ENCODE measurements at regions not wholly inside any gene's neighbourhood (a gene's known extent, or its start where the extent isn't known, plus 50 kb on each side); places are given as distances from the start of the nearest gene placed in this dataset.
"Not testable (repeated sequence)": the region's sequence is repeated elsewhere in the genome, so short reads cannot be mapped to it uniquely, and the experiment has no call there.

DNA sequence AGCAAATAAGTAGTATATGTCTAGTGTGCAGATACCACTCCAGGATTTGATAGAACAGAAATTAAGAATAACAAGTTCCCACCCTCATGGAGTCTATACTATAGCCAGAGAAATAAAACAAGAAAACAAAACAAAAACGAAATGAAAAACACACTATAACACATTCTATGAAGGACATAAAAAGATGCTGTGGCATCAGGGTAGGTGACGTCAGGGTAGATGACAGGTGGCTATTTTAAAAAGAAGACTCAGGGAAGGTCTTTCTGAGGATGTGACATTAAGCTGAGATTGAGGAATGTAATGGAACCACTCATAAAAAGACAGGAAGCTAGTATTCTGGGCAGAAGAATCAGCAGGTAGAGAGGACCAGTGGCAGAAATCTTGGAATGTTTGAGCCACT, 469.6 kb downstream of the RAP2B start:
- no peaks in the 10 kb centered on the region for H3K36me3 Mint-ChIP-seq
- DNase-seq, result no peak
- CTCF ChIA-PET, result no interaction called here
- peaks cover 56% of the 10 kb centered on the region for H3K4me1 Mint-ChIP-seq
- no peak overlapping the region for H3K27ac Mint-ChIP-seq
- no peaks in the 10 kb centered on the region for H3K27me3 Mint-ChIP-seq
- no peaks in the 10 kb centered on the region for H3K9me3 Mint-ChIP-seq
- no peak overlapping the region for H3K4me3 Mint-ChIP-seq

DNA sequence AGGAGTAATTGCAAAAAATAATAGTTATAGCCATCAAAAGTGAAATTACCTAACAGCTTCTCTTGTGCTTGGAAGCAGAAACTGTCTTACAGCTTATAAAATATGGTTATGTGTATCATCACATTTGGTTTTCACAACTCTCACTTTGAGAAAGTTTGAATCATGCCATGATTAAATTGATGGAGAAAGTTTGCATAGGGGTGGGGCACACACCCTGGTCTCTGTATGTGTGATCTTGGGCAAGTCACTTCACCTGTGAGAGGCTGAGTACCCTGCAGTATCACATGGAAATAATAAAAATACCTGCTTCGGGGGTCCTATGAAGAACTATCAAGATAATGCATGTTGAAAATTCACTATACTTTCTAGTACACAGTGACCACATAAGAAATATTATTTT, 471.4 kb downstream of the RAP2B start:
- Mint-ChIP-seq H3K4me1 (peaks cover 44% of the 10 kb centered on the region), H3K27ac (no peak overlapping the region), H3K27me3 (no peaks in the 10 kb centered on the region), H3K4me3 (no peak overlapping the region), H3K36me3 (no peaks in the 10 kb centered on the region), H3K9me3 (no peaks in the 10 kb centered on the region)
- no peak for DNase-seq
- CTCF ChIA-PET, result no interaction called here

DNA sequence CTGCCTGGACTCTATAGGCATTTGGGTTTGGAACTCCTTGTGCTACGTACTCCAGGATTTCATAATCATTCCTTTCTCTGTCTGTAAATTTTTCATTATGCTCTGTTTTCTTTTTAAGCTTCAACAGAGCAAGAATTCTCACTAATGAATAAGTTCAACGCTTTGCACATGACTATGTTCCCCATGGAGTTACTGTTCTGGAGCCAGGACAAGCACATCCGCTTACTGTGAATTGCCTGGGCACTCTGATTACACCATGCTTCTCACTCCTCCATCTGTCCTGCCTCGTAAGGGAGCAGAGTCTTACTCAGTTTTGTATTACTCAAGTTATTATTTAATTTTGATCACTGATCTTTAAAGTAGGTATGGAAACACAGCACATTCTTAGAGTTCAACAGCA, 472.7 kb downstream of the RAP2B start:
- no peak for DNase-seq
- no peak overlapping the region for H3K27ac Mint-ChIP-seq
- no peaks in the 10 kb centered on the region for H3K36me3 Mint-ChIP-seq
- no peaks in the 10 kb centered on the region for H3K9me3 Mint-ChIP-seq
- H3K4me3 Mint-ChIP-seq, result no peak overlapping the region
- H3K27me3 Mint-ChIP-seq, result no peaks in the 10 kb centered on the region
- H3K4me1 Mint-ChIP-seq, result peaks cover 33% of the 10 kb centered on the region
- CTCF ChIA-PET, result interaction anchor here (1.9 kb wide), 1 partner anchor 591 kb away, joined by 4 read pairs; no protein-coding TSS in a partner anchor

DNA sequence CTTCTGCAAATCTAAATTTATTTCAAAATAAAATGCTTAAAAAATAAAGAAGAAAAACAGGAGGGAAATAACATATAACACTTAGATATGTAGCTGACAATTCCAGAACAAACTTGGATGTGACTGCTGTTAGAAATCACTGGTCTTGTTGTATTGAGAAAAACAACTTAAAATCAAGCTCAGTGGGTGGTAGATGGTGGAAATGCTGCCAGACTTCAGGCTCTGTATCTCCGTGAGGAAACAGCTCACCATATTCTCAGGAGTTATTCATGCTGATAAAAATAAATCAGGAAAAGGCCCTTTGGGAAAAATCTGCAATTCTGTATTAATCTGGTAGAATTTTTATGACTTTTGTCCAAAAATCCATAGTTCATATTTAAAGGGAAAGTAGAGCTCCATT, 477.6 kb downstream of the RAP2B start:
- Mint-ChIP-seq H3K27me3 (no peaks in the 10 kb centered on the region), H3K4me1 (peaks cover 52% of the 10 kb centered on the region), H3K9me3 (peaks cover 14% of the 10 kb centered on the region), H3K4me3 (no peak overlapping the region), H3K36me3 (peaks cover 11% of the 10 kb centered on the region), H3K27ac (no peak overlapping the region)
- DNase-seq, result no peak
- CTCF ChIA-PET, result no interaction called here

DNA sequence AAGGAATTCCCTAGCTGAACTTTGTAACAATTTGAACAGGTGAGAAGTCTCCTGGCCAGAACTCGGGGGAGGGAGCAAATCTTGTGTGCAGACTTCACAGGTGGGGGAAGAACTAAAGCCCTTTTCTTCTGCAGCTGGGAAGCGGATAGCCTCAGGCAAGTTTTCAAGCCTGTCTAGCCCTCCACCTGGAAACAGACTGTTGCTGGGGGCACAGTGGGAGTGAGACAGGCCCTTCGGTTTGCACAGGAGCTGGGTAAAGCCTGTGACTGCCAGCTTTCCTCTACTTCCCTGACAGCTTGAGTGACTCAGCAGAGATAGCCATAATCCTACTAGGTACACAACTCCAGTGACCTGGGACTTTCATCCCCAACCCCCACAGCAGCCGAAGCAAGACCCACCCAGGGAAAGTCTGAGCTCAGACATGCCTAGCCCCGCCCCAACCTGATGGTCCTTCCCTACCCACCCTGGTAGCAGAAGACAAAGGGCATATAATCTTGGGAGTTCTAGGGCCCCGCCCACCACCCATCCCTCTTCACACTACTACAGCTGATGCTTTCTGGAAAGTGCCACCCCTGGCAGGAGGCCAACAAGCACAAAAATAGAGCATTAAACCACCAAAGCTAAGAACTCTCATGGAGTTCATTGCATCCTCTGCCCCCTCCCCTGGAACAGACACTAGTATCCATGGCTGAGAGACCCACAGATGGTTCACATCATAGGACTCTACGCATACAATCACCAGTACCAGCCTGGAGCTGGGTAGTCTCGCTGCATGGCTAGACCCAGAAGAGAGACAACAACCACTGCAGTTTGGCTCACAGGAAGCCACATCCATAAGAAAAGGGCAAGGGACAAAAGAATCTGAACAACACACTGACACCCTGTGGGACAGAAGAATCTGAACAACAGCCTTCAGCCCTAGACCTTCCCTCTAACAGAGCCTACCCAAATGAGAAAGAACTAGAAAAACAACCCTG, 479.0 kb downstream of the RAP2B start:
- H3K36me3 Mint-ChIP-seq, result peaks cover 14% of the 10 kb centered on the region
- CTCF ChIA-PET, result no interaction called here
- peaks cover 42% of the 10 kb centered on the region for H3K4me1 Mint-ChIP-seq
- H3K27me3 Mint-ChIP-seq, result no peaks in the 10 kb centered on the region
- H3K9me3 Mint-ChIP-seq, result peaks cover 16% of the 10 kb centered on the region
- no peak overlapping the region for H3K27ac Mint-ChIP-seq
- no peak overlapping the region for H3K4me3 Mint-ChIP-seq
- no peak for DNase-seq

DNA sequence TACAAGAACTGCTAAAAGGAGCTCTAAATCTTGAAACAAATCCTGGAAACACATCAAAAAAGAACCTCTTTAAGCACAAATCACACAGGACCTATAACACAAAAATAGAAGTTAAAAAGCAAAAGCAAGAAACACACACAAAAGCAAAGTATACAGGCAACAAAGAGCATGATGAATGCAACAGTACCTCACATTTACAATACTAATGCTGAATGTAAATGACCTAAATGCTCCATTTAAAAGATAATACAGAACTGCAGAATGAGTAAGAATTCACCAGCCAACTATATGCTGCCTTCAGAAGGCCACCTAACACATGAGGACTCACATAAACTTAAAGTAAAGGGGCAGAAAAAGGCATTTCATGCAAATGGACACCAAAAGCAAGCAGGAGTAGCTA, 478.6 kb upstream of the ARHGEF26 start:
- H3K4me3 Mint-ChIP-seq, H3K27me3 Mint-ChIP-seq, H3K27ac Mint-ChIP-seq, CTCF ChIA-PET, DNase-seq: not testable (repeated sequence)
- Mint-ChIP-seq H3K4me1 (peaks cover 41% of the 10 kb centered on the region), H3K9me3 (peaks cover 16% of the 10 kb centered on the region), H3K36me3 (peaks cover 17% of the 10 kb centered on the region)

DNA sequence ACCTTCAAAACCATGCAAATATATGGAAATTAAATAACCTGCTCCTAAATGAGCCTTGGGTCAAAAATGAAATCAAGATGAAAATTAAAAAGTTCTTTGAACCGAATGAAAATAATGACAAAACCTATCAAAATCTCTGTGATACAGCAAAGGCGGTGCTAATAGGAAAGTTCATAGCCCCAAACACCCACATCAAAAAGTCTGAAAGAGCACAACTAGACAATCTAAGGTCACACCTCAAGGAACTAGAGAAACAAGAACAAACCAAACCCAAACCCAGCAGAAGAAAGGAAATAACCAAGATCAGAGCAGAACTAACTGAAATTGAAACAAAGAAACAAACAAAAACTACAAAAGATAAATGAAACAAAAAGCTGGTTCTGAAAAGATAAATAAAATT, 477.7 kb upstream of the ARHGEF26 start:
- not testable (repeated sequence) for H3K27me3 Mint-ChIP-seq, DNase-seq
- CTCF ChIA-PET, result interaction anchor here (0.8 kb wide), 1 partner anchor 131 kb away, joined by 3 read pairs; no protein-coding TSS in a partner anchor
- H3K4me3 Mint-ChIP-seq, result peak overlapping the region; percentile 12
- H3K27ac Mint-ChIP-seq, result peak overlapping the region; percentile 26
- peaks cover 16% of the 10 kb centered on the region for H3K9me3 Mint-ChIP-seq
- H3K36me3 Mint-ChIP-seq, result peaks cover 17% of the 10 kb centered on the region
- H3K4me1 Mint-ChIP-seq, result peaks cover 41% of the 10 kb centered on the region

DNA sequence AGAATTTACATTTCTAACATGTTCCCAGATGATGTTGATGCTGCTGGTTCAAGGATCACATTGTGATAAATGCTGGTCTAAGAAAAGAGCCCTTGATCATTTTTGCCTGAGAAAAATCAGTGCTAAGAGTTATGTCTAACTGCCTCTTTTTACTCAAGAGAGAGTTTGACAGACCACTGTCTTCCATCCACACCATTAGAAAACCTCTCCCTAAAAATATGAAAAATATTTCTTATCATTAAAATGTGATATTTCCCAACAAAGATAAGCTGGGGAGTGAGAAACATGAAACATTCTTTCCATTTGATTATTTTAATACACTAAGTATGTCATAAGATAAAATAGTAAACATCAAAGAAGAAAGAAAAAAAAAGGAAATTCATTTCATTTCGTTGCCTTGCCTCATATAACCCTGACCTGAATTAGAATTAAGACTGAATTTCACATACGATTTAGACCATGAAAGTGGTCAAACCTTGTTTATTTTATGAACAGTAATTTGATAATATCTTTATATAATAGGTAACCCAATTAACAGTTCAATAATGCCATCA, 471.8 kb upstream of the ARHGEF26 start:
- peaks cover 6% of the 10 kb centered on the region for H3K36me3 Mint-ChIP-seq

DNA sequence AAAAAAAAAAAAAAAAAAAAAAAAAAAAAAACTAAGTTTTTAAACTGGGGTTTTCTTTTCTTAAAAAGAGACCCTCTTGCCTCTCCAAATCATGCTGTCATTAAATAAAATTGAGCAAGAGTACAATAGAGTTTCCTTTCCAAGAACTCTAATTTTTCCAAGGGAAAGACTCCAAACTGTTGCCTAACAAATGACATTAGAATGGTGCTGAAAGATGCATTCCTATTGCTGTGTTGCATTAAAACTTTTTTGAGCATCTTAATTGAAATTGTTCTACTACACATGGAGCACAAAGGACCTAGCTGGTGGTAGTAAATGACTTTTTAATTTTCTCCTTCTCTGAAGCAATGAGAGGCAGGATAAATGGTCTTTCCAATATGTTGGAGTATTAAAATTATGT, 469.1 kb upstream of the ARHGEF26 start:
- H3K27ac Mint-ChIP-seq, result no peak overlapping the region
- no peaks in the 10 kb centered on the region for H3K4me1 Mint-ChIP-seq
- no peak overlapping the region for H3K4me3 Mint-ChIP-seq
- H3K27me3 Mint-ChIP-seq, result no peaks in the 10 kb centered on the region
- H3K9me3 Mint-ChIP-seq, result peaks cover 3% of the 10 kb centered on the region
- no peak for DNase-seq
- CTCF ChIA-PET, result no interaction called here
- no peaks in the 10 kb centered on the region for H3K36me3 Mint-ChIP-seq

More for the DNA sequence above, 471.8 kb upstream of the ARHGEF26 start:
- peaks cover 4% of the 10 kb centered on the region for H3K9me3 Mint-ChIP-seq
- H3K27ac Mint-ChIP-seq, result no peak overlapping the region
- H3K4me3 Mint-ChIP-seq, result no peak overlapping the region
- CTCF ChIA-PET, result no interaction called here
- H3K4me1 Mint-ChIP-seq, result peaks cover 5% of the 10 kb centered on the region
- H3K27me3 Mint-ChIP-seq, result no peaks in the 10 kb centered on the region
- no peak for DNase-seq

DNA sequence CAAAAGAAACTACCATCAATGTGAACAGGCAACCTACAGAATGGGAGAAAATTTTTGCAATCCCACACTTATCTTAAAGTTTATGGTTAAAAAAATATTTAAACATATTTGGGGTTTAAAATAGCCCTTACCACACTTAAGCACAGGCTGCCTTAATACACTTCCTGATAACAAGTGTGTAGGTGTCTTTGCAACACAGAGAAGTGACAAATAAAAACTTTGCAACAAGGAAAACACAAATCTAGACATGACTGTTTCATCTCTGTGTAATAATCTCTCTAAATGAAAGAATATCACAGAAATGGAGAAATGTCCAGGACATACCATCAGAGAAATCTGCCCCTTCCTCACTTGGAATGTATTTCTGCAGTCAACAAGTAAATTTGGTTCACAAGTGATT, 464.1 kb upstream of the ARHGEF26 start:
- Mint-ChIP-seq H3K27me3 (no peaks in the 10 kb centered on the region), H3K4me3 (no peak overlapping the region), H3K27ac (no peak overlapping the region), H3K4me1 (no peaks in the 10 kb centered on the region), H3K36me3 (no peaks in the 10 kb centered on the region), H3K9me3 (peaks cover 3% of the 10 kb centered on the region)
- DNase-seq, result no peak
- CTCF ChIA-PET, result no interaction called here

DNA sequence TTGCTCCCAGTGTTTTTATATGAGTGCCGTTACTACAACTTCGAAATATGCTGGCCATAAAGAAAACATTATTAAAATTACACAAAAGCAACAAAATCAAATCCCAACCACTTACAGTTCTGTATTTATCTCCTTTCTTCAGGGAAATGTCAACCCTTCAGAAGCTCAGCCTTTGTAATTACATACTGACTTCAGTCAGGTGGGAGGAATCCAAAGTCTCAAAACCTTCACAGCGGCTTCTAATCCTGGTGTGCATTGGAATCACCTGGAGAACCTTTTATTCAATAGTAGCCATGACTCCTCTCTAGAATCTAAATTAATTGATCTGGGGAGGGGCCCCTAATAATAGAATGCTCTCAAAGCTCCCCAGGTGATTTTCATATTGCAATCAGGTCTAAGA, 463.7 kb upstream of the ARHGEF26 start:
- CTCF ChIA-PET, result no interaction called here
- no peak overlapping the region for H3K27ac Mint-ChIP-seq
- no peak for DNase-seq
- H3K36me3 Mint-ChIP-seq, result no peaks in the 10 kb centered on the region
- H3K27me3 Mint-ChIP-seq, result no peaks in the 10 kb centered on the region
- no peaks in the 10 kb centered on the region for H3K4me1 Mint-ChIP-seq
- H3K9me3 Mint-ChIP-seq, result peaks cover 3% of the 10 kb centered on the region
- H3K4me3 Mint-ChIP-seq, result no peak overlapping the region

DNA sequence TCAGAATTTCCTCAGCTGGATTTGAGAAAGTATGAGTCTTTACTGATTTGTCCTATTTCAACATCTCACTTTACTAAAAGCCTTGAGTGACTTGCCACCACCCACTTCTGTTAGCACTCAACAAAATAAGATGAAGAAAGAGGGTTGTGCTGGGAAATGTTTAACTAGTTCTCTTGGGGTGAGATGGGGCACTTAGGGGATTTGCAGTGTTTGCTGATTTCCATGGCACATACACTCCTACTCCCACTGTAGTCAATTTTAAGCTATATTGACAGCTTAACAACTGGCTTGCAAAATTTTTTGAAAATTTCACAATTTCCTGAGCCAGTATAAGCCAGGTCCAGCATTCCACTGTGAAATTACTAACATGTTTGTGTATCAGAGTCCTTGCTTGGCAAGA, 463.1 kb upstream of the ARHGEF26 start:
- Mint-ChIP-seq H3K4me1 (no peaks in the 10 kb centered on the region), H3K4me3 (no peak overlapping the region), H3K27ac (no peak overlapping the region), H3K9me3 (peaks cover 3% of the 10 kb centered on the region), H3K36me3 (no peaks in the 10 kb centered on the region), H3K27me3 (no peaks in the 10 kb centered on the region)
- no peak for DNase-seq
- CTCF ChIA-PET, result no interaction called here

DNA sequence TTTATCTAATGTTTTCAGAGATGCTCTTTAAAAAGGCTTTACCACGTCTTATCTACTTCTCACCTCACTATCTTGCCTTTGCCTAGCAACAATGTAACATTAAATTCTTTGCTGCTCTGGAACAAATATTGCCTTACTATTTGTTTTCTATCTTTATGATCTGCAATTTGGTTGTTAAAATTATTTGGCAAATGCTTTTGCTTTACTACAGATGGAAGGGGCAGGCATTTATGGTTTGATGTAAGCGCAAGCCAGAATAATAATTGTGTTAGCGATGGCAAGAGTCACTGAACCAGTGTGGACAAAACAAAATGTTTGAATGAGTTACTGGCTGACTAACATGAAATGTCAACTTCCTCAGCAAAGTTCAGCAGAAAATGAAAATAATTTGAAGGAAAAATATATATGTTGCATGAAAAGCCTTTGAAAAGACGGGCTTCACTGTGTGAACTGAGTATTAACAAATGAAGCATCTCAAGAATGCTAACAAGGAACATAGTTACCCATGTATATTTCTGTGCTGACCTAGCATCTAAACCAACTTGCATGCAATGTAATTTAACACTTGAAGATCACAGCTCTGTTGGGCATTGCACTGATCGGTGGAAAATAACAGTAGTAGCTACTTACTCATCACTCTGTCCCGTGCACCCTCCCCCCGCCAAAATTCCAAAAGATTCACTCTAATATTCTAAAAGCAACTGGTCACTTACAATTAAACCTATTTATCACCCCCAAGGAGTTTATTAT, 454.0 kb upstream of the ARHGEF26 start:
- no peaks in the 10 kb centered on the region for H3K27me3 Mint-ChIP-seq
- H3K36me3 Mint-ChIP-seq, result no peaks in the 10 kb centered on the region
- H3K27ac Mint-ChIP-seq, result no peak overlapping the region
- H3K4me1 Mint-ChIP-seq, result no peaks in the 10 kb centered on the region
- no peak for DNase-seq
- no peaks in the 10 kb centered on the region for H3K9me3 Mint-ChIP-seq
- CTCF ChIA-PET, result interaction anchor here (0.7 kb wide), 1 partner anchor 694 kb away, joined by 4 read pairs; no protein-coding TSS in a partner anchor
- H3K4me3 Mint-ChIP-seq, result no peak overlapping the region

DNA sequence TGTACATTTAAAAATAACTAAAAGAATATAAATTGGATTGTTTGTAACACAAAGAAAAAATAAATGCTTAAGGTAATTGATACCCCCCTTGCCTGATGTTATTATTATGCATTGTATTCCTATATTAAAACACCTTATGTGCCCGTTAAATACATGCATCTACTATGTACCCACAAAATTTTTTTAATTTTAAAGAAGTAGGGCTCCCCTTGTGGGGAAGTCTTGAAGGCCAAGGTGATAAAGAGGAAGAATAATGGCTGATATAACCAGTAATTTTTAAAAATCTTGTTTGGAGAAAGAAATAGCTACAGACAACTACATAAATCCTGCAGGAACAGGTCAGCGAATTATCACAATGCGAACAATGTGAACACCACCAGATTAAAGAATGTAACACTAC, 451.7 kb upstream of the ARHGEF26 start:
- Mint-ChIP-seq H3K36me3 (no peaks in the 10 kb centered on the region), H3K4me1 (peaks cover 7% of the 10 kb centered on the region), H3K4me3 (no peak overlapping the region), H3K27ac (no peak overlapping the region), H3K9me3 (no peaks in the 10 kb centered on the region), H3K27me3 (no peaks in the 10 kb centered on the region)
- CTCF ChIA-PET, result interaction anchor here (0.7 kb wide), 1 partner anchor 40 kb away, joined by 3 read pairs; no protein-coding TSS in a partner anchor
- DNase-seq, result no peak

All from activated naive CD4-positive, alpha-beta T cell treated with anti-CD3 and anti-CD28 coated beads, Interleukin-2, amount 10 ng/mL, durations not matched to agents 7 days and 5 days (primary cell).